Left lung (tissue), 4 donors: ENCODE measurements at regions not wholly inside any gene's neighbourhood (a gene's known extent, or its start where the extent isn't known, plus 50 kb on each side); places are given as distances from the start of the nearest gene placed in this dataset.

Experiments
- ATAC-seq: fragments of 200-7000 bp; cut with Tn5 transposase; one replicate; pipeline ENCODE4 v1.9.1; 2020; ENCODE audit warnings: moderate library complexity
- DNase-seq, 4 donors: peaks; one replicate each; pipeline ENCODE4 v3.0.0-alpha.2; 2013 to 2020
- H3K27ac ChIP-seq, 2 donors: fragments of 200-600 bp; sonication (generic) in 1 of 2; one replicate each; pipeline versions ENCODE4 v1.5.0 to v1.8.0; 2020 to 2021
- H3K27me3 ChIP-seq, 2 donors: fragments of 200-600 bp; sonication (generic) in 1 of 2; one replicate each; pipeline versions ENCODE4 v1.5.0 to v1.8.0; 2020 to 2021
- H3K36me3 ChIP-seq, 2 donors: fragments of 200-600 bp; sonication (generic) in 1 of 2; one replicate each; pipeline versions ENCODE4 v1.5.0 to v1.8.0; 2020 to 2021
- H3K4me1 ChIP-seq, 2 donors: fragments of 200-600 bp; one replicate each; pipeline ENCODE4 v1.8.0; 2021
- H3K4me3 ChIP-seq, 2 donors: fragments of 200-600 bp; sonication (generic) in 1 of 2; one replicate each; pipeline versions ENCODE4 v1.5.0 to v1.8.0; 2020 to 2021; ENCODE audit warnings: mild to moderate bottlenecking in 1 of 2
- H3K9me3 ChIP-seq, 2 donors: fragments of 200-600 bp; sonication (generic) in 1 of 2; one replicate each; pipeline versions ENCODE4 v1.5.0 to v1.8.0; 2020 to 2021
- CTCF ChIP-seq, 2 donors: fragments of 200-600 bp; sonication (generic) in 1 of 2; IDR thresholded peaks; one replicate each; pipeline versions ENCODE4 v1.5.0 to v1.8.0; 2021; ENCODE audit warnings: antibody characterized with exemption in 2 of 2
- intact Hi-C, 2 donors: fragments of 100-400 bp; cut with DNase I; formaldehyde crosslinking; loops; one replicate each; pipeline versions ENCODE4 v1.11.2 to v1.14.2; 2022
- donor health status: DM: no; HTN: yes; CAD: no.
- donor health status: DM: no; HTN: no; CAD: no.

GRCh38 chr2:16224298-16225045 lies 284.1 kb downstream of the MYCN start:
- Histone ChIP-seq H3K36me3 (no peaks in the 10 kb centered on the region), H3K9me3 (no peaks in the 10 kb centered on the region)
- no peak for ATAC-seq

GRCh38 chr2:16223841-16224177 lies 283.5 kb downstream of the MYCN start:
- TF ChIP-seq CTCF (IDR thresholded peaks at IDR 0.05) = no peak
- no peaks in the 10 kb centered on the region for H3K27me3 ChIP-seq
- H3K27ac ChIP-seq = no peak overlapping the region
- ATAC-seq (no peak), DNase-seq (no peak)
- no peak overlapping the region for H3K4me3 ChIP-seq
- H3K4me1 ChIP-seq = no peaks in the 10 kb centered on the region
- no peaks in the 10 kb centered on the region for H3K36me3 ChIP-seq
- no peaks in the 10 kb centered on the region for H3K9me3 ChIP-seq
- intact Hi-C loops = no loop called here

More at GRCh38 chr2:16224298-16225045, 284.1 kb downstream of the MYCN start:
- TF ChIP-seq CTCF (IDR thresholded peaks at IDR 0.05) = no peak
- Histone ChIP-seq H3K4me1 (no peaks in the 10 kb centered on the region), H3K27ac (no peak overlapping the region), H3K4me3 (no peak overlapping the region), H3K27me3 (no peaks in the 10 kb centered on the region)
- intact Hi-C loops = no loop called here
- no peak for DNase-seq

GRCh38 chr2:16223161-16223840 lies 283.0 kb downstream of the MYCN start:
- no peaks in the 10 kb centered on the region for H3K4me1 ChIP-seq
- no peaks in the 10 kb centered on the region for H3K9me3 ChIP-seq
- H3K4me3 ChIP-seq = no peak overlapping the region
- DNase-seq (no peak), ATAC-seq (no peak)
- no peak for TF ChIP-seq CTCF (IDR thresholded peaks at IDR 0.05)
- no peaks in the 10 kb centered on the region for H3K36me3 ChIP-seq
- intact Hi-C loops = no loop called here
- no peak overlapping the region for H3K27ac ChIP-seq
- no peaks in the 10 kb centered on the region for H3K27me3 ChIP-seq

GRCh38 chr2:16222326-16222725 lies 282.0 kb downstream of the MYCN start:
- Histone ChIP-seq H3K9me3 (no peaks in the 10 kb centered on the region), H3K36me3 (no peaks in the 10 kb centered on the region), H3K4me1 (no peaks in the 10 kb centered on the region), H3K27ac (no peak overlapping the region), H3K27me3 (no peaks in the 10 kb centered on the region), H3K4me3 (no peak overlapping the region)
- DNase-seq (no peak), ATAC-seq (no peak)
- intact Hi-C loops = no loop called here
- TF ChIP-seq CTCF (IDR thresholded peaks at IDR 0.05) = no peak

GRCh38 chr2:16221461-16222010 lies 281.2 kb downstream of the MYCN start:
- DNase-seq = no peak

More at GRCh38 chr2:16221461-16222010, 281.2 kb downstream of the MYCN start:
- TF ChIP-seq CTCF (IDR thresholded peaks at IDR 0.05) = no peak
- no peak overlapping the region for H3K27ac ChIP-seq
- intact Hi-C loops = no loop called here
- no peak overlapping the region for H3K4me3 ChIP-seq
- H3K9me3 ChIP-seq = no peaks in the 10 kb centered on the region
- ATAC-seq = no peak
- H3K36me3 ChIP-seq = no peaks in the 10 kb centered on the region
- H3K4me1 ChIP-seq = no peaks in the 10 kb centered on the region
- no peaks in the 10 kb centered on the region for H3K27me3 ChIP-seq
